Prostate gland (tissue), 2 donors: ENCODE measurements at regions not wholly inside any gene's neighbourhood (a gene's known extent, or its start where the extent isn't known, plus 50 kb on each side); places are given as distances from the start of the nearest gene placed in this dataset.
"Not testable (repeated sequence)": the region's sequence is repeated elsewhere in the genome, so short reads cannot be mapped to it uniquely, and the experiment has no call there.

ENCODE experiments used
- DNase-seq: peaks from one replicate; pipeline ENCODE4 v3.0.0-alpha.2; 2019; ENCODE audit warnings: low spot score
- H3K27ac ChIP-seq, 2 donors: fragments of 200-600 bp; sonication (generic); 2 replicates each; pipeline ENCODE4 v1.5.1; 2017 to 2019
- H3K27me3 ChIP-seq: fragments of 200-600 bp; sonication (generic); replicated peaks from 2 replicates; pipeline ENCODE4 v1.5.1; 2019; ENCODE audit not compliant: insufficient read depth
- H3K36me3 ChIP-seq, 2 donors: fragments of 200-600 bp; sonication (generic); 1 replicate in 1 of 2; 2 replicates in 1 of 2; pipeline versions ENCODE4 v1.5.1 to v1.8.1; 2017 to 2019
- H3K4me1 ChIP-seq: fragments of 200-600 bp; sonication (generic); replicated peaks from 2 replicates; pipeline ENCODE4 v1.5.1; 2019
- H3K4me3 ChIP-seq, 2 donors: fragments of 200-600 bp; sonication (generic); 2 replicates each; pipeline ENCODE4 v1.5.1; 2017 to 2019
- H3K9me3 ChIP-seq: fragments of 200-600 bp; sonication (generic); 2 replicates; pipeline ENCODE4 v1.5.1; 2017
- POLR2A ChIP-seq: fragments of 450-650 bp; IDR thresholded peaks from one replicate; pipeline ENCODE4 v1.6.1; 2016; ENCODE audit warnings: antibody characterized with exemption, mild to moderate bottlenecking
- POLR2AphosphoS5 ChIP-seq: sonication (generic); formaldehyde crosslinking; IDR thresholded peaks from one replicate; pipeline ENCODE4 v1.6.1; 2017; ENCODE audit warnings: antibody characterized with exemption
- WGBS: methylation state at CpG from one replicate; pipeline ENCODE4 v1.1.5; 2018; 5-methylcytosine and 5-hydroxymethylcytosine counted together
- intact Hi-C: fragments of 100-400 bp; cut with DNase I; formaldehyde crosslinking; loops from one replicate; pipeline ENCODE4 v1.14.2; 2022
- TF ChIP-seq, protein P1 (sequence below), 4 experiments: fragments of 200-600 bp in 2 of 4; fragments of 450-650 bp in 2 of 4; sonication (generic) in 2 of 4; IDR thresholded peaks; 1 replicate in 3 of 4; 2 replicates in 1 of 4; pipeline ENCODE4 v1.5.1; 2016 to 2019; ENCODE audit warnings: antibody characterized with exemption in 4 of 4, mild to moderate bottlenecking in 2 of 4, moderate library complexity in 2 of 4

DNA sequence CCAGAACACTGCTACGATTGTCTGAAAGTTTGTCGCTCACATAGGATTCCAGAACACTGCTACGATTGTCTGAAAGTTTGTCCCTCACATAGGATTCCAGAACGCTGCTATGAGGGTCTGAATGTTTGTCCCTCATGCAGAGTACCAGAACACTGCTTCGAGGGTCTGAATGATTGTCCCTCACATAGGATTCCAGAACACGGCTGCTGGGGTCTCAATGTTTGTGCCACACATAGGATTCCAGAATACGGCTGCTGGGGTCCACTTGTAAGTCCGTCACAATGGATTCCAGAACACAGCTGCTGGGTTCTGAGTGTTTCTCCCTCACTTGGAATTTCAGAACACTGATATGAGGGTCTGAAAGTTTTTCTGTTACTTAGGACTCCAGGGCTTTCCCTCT, 203.3 kb downstream of the FOXD4L6 start:
- peaks cover 12% of the 10 kb centered on the region for H3K9me3 ChIP-seq
- DNase-seq: no peak
- H3K4me3 ChIP-seq: no peak overlapping the region
- no peaks in the 10 kb centered on the region for H3K27me3 ChIP-seq
- TF ChIP-seq POLR2AphosphoS5: no peak
- no peak for TF ChIP-seq POLR2A
- TF ChIP-seq, protein P1, sequence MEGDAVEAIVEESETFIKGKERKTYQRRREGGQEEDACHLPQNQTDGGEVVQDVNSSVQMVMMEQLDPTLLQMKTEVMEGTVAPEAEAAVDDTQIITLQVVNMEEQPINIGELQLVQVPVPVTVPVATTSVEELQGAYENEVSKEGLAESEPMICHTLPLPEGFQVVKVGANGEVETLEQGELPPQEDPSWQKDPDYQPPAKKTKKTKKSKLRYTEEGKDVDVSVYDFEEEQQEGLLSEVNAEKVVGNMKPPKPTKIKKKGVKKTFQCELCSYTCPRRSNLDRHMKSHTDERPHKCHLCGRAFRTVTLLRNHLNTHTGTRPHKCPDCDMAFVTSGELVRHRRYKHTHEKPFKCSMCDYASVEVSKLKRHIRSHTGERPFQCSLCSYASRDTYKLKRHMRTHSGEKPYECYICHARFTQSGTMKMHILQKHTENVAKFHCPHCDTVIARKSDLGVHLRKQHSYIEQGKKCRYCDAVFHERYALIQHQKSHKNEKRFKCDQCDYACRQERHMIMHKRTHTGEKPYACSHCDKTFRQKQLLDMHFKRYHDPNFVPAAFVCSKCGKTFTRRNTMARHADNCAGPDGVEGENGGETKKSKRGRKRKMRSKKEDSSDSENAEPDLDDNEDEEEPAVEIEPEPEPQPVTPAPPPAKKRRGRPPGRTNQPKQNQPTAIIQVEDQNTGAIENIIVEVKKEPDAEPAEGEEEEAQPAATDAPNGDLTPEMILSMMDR (IDR thresholded peaks at IDR 0.05): no peak
- no peak overlapping the region for H3K27ac ChIP-seq
- WGBS: 79% methylated on average over 8 of the region's 8 CpGs
- no peaks in the 10 kb centered on the region for H3K4me1 ChIP-seq
- H3K36me3 ChIP-seq: no peaks in the 10 kb centered on the region
- intact Hi-C loops: no loop called here

DNA sequence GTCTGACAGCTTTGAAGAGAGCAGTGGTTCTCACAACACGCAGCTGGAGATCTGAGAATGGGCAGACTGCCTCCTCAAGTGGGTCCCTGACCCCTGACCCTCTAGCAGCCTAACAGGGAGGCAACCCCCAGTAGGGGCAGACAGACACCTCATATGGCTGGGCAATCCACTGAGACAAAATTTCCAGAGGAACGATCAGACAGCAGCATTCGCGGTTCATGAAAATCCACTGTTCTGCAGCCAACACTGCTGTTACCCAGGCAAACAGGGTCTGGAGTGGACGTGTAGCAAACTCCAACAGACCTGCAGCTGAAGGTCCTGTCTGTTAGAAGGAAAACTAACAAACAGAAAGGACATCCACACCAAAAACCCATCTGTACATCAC, 212.1 kb downstream of the FOXD4L6 start:
- intact Hi-C loops, H3K27me3 ChIP-seq, H3K4me1 ChIP-seq, H3K36me3 ChIP-seq, H3K4me3 ChIP-seq, H3K9me3 ChIP-seq, H3K27ac ChIP-seq, DNase-seq: not testable (repeated sequence)
- 72% methylated on average over 5 of the region's 5 CpGs for WGBS

DNA sequence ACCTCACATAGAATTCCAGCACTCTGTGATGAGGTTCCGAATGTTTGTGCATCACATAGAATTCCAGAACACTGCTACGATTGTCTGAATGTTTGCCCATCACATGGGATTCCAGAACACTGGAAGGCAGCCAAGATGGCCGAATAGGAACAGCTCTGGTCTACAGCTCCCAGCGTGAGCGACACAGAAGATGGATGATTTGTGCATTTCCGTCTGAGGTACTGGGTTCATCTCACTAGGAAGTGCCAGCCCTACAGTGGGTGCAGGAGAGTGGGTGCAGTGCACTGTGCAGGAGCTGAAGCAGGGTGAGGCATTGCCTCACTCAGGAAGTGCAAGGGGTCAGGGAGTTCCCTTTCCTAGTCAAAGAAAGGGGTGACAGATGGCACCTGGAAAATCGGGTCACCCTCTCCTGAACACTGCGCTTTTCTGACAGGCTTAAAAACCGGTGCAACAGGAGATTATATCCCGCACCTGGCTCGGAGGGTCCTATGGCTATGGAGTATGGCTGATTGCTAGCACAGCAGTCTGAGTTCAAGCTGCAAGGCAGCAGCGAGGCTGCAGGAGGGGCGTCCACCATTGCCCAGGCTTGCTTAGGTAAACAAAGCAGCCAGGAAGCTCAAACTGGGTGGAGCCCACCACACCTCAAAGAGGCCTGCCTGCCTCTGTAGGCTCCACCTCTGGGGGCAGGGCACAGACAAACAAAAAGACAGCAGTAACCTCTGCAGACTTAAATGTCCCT, 212.7 kb downstream of the FOXD4L6 start:
- intact Hi-C loops, H3K9me3 ChIP-seq, H3K4me3 ChIP-seq, DNase-seq, H3K4me1 ChIP-seq, H3K36me3 ChIP-seq, H3K27me3 ChIP-seq, H3K27ac ChIP-seq: not testable (repeated sequence)
- whole genome bisulfite sequencing: 85% methylated on average over 13 of the region's 13 CpGs

DNA sequence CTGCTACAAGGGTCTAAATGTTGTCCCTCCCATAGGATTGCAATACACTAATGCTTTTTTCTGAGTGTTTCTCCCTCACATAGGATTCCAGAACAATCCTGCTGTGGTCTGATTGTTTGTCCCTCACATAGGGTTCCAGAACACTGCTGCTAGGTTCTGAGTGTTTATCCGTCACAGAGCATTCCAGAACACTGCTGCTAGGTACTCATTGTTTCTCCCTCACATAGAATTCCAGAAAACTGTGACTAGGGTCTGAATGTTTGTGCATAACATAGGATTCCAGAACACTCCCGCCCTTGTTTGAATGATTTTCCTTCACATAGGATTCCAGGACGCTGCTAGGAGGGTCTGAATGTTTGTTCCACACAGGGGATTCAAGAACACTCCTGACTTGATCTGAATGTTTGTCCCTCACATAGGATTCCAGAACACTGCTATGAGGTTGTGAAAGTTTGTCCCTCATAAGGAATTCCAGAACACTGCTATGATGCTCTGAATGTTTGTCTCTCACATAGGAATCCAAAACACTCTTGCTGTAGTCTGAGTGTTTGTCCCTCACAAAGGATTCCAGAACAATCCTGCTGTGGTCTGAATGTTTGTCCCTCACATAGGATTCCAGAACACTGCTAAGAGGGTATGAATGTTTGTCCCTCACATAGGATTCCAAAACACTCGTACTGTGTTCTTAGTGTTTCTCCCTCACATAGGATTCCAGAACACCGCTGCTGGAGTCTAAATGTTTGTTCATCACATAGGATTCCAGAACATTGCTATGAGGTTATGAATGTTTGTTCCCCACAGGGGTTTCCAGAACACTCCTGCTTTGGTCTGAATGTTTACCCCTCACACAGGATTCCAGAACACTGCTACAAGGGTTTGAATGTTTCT, 213.5 kb downstream of the FOXD4L6 start:
- no peaks in the 10 kb centered on the region for H3K9me3 ChIP-seq

DNA sequence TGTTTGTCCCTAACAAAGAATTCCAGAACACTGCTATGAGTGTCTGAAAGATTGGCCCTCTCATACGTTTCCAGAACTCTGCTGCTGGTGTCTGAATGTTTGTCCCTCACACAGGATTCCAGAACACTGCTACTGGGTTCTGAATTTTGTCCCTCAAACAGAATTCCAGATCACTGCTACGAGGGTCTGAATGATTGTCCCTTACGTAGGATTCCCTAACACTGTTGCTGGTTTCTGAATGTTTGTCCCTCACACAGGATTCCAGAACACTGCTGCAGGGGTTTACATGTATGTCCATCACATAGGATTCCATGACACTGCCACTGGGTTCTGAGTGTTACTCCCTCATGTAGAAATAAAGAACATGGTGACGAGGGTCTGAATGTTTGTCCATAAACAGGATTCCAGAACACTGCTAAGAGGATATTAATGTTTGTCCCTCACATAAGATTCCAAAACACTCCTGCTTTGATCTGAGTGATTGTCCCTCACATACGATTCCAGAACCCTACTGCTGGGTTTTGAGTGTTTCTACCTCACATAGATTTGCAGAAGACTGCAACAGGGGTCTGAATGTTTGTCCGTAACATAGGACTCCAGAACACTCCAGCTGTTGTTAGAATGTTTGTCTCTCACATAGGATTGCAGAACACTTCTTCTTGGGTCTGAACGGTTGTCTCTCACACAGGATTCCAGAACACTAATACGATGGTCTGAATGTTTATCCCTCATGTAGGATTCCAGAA, 214.4 kb downstream of the FOXD4L6 start:
- Histone ChIP-seq H3K36me3 (no peaks in the 10 kb centered on the region), H3K27ac (no peak overlapping the region), H3K4me3 (no peak overlapping the region), H3K9me3 (no peaks in the 10 kb centered on the region), H3K27me3 (no peaks in the 10 kb centered on the region), H3K4me1 (no peaks in the 10 kb centered on the region)
- 66% methylated on average over 8 of the region's 8 CpGs for WGBS
- no peak for DNase-seq
- intact Hi-C loops: no loop called here
- TF ChIP-seq POLR2AphosphoS5: no peak
- TF ChIP-seq, protein P1 (IDR thresholded peaks at IDR 0.05): no peak
- no peak for TF ChIP-seq POLR2A

More for the DNA sequence above, 213.5 kb downstream of the FOXD4L6 start:
- DNase-seq: no peak
- intact Hi-C loops: no loop called here
- Histone ChIP-seq H3K4me1 (no peaks in the 10 kb centered on the region), H3K27me3 (no peaks in the 10 kb centered on the region), H3K36me3 (no peaks in the 10 kb centered on the region), H3K4me3 (no peak overlapping the region), H3K27ac (no peak overlapping the region)
- TF ChIP-seq, protein P1 (IDR thresholded peaks at IDR 0.05): no peak
- no peak for TF ChIP-seq POLR2AphosphoS5
- TF ChIP-seq POLR2A: no peak
- WGBS: 62% methylated on average over 5 of the region's 5 CpGs
